GM12892 (cell line): ENCODE measurements at regions not wholly inside any gene's neighbourhood (a gene's known extent, or its start where the extent isn't known, plus 50 kb on each side); places are given as distances from the start of the nearest gene placed in this dataset.

Experiments used
- POLR2A ChIP-seq: IDR thresholded peaks from 2 replicates; pipeline ENCODE4 v1.6.1; 2011; ENCODE audit warnings: low read depth, low read length, control low read depth
- POLR2AphosphoS5 ChIP-seq: IDR thresholded peaks from 2 replicates; pipeline ENCODE4 v1.6.1; 2011; ENCODE audit warnings: low read depth, low read length, control low read depth

GRCh38 chr1:192872010-192872409 lies 63.2 kb downstream of the RGS2 start:
- TF ChIP-seq POLR2A (no peak), POLR2AphosphoS5 (no peak)
